Head of caudate nucleus (tissue), 42 donors: ENCODE measurements at regions not wholly inside any gene's neighbourhood (a gene's known extent, or its start where the extent isn't known, plus 50 kb on each side); places are given as distances from the start of the nearest gene placed in this dataset.

Experiments
- DNase-seq, 42 donors: peaks; one replicate each; pipeline versions ENCODE4 v3.0.0 to v3.0.0-alpha.2; 2020 to 2021; ENCODE audit warnings: mixed read lengths in 7 of 42
- intact Hi-C: fragments of 100-400 bp; cut with DNase I; formaldehyde crosslinking; loops from one replicate; pipeline ENCODE4 v1.15.0; 2022

DNA sequence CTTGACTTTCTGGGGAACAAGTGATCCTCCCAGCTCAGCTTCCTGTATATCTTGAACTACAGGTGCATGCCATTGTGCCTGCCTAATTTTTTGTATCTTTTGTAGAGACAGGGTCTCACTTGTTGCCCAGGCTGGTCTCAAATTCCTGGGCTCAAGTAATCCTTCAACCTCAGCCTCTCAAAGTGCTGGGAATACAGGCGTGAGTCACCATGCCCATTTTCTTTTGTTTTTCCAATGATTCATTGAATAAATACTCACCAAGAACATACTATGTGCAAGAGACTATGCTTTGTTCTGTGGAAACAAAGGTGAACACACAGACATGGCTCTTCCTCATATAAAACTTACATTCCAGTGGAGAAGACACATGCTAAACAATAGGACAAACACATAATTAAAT is 407.8 kb upstream of the DAB1 start:
- intact Hi-C loops = no loop called here
- DNase-seq = no peak

DNA sequence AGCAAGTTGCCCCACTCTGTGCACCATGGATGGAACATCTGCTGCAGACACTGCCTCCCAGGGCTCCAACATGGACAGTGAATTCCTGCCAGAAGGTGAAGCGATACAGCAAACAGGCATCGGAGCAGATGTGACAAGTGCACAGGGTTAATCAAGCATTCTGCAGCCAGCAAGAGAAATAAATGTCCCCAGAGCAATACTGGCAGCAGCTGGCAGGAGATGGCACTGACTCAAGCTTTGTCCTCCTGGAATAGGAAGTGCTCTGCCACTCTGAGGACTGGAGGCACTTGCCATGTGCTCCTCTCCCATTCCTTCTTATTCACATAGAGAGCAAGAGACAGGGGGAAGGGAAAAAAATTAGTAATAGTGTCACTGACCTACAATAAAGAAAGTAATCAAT is 402.7 kb upstream of the DAB1 start:
- intact Hi-C loops = no loop called here
- peak in 3 of 42 donors; percentile 7 to 38 (median 9) for DNase-seq

DNA sequence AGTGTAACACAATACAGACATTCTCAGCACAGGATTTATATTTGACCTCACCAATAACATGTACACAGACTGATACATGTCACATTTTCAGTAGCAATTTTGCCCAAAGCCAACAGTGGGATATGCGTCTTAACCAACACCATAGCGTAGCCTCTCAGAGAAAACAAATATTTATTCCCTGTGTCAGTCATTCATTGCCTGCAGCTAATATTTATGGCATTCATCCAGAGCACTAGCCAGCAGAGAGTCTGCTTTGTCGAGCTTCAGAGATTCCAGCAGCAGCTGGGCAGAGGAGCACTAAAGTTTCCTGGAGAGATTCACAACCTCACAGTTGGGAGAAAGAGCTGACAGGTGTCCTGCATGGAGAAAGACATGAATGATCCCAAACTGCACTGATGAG is 400.7 kb upstream of the DAB1 start:
- DNase-seq = no peak
- intact Hi-C loops = no loop called here

DNA sequence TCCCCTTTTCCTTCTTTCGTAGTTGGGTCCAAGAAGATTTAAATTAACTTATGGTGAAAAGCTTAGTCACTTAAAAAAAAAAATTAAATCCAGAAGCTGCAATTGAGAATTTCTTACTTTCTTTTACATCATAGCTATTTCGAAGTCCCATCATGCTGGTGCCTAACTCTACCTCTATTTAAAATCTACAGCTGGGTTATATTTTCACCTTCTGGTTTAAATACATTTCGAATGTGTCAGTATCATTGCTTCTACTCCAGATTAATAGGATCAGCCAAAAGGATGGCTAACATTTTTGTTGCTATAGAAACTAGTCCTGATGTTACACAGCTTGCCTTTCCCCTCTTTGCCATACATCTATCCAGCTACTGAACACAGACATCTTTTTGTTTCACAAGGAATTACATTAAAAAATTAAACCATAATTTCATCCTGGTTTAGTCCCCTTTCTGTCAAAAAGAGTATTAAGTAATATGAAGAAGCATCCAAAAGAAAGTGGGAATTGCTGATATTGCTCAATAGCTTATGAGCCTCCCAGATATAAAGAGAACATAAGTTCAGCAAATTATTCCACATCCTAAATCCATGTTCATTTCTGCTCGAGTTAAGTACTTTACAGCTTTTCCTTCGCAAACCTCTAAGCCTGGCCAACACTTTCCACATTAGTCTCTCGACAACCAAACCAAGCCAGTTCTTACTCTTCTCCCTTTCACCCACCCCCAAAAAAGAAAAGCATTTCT is 396.7 kb upstream of the DAB1 start:
- DNase-seq = no peak
- intact Hi-C loops = no loop called here

DNA sequence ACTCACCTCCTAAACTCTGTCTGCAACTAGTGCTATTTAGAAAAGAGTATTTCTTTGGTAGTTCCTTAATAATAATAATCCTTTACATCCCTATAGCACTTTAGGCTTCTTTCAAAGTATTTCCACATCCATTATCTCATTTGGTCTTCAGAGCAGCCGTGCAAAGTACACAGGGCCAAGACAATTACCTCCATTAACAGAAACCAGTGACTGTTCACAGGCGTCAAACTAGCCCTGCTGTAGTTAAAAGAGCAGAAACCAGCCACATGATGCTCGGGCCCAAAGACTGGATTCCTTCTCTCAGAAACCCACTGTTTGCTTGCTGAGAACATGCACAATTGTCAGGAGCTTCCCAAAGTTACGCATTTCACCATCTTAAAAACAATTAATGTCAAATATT is 396.0 kb upstream of the DAB1 start:
- no peak for DNase-seq
- intact Hi-C loops = no loop called here

DNA sequence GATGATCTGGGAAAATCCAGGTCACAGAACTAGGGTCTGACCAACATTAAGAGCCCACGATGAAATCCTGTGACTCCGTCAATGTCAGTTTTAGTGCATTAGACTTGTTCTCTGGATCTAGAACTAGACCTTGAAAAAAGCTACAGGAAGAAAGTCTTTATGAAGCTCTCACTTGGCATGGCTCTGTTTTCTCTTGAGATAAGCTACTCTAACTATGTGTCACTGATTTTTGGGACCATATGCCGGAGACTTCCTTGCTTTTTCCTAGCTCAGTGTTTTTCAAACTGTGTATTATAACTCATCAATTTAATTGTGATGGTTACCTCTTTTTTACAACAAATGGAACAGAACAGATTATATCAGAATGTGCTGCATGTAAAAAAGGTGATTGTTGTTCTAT is 379.7 kb upstream of the DAB1 start:
- DNase-seq = no peak
- intact Hi-C loops = no loop called here

DNA sequence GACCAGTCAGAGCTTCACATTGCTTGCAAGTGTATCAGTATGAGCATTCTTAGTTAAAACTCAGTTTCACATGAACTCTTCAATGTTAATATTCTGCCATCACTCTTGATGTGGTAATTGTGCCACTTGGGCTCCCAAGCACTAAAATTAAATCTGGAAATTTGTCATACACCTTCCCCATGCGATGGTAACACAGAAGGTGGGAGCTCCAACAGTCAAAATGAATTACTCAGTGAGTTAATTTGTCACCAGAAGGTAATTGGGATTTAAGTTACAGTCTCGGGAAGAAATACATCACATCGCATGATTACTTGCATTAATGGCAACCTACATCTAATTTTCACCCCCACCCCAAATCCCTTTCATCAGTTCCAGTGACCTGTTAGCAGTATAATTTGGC is 376.5 kb upstream of the DAB1 start:
- DNase-seq = peak in 17 of 42 donors; percentile 3 to 61 (median 19)
- intact Hi-C loops = no loop called here

DNA sequence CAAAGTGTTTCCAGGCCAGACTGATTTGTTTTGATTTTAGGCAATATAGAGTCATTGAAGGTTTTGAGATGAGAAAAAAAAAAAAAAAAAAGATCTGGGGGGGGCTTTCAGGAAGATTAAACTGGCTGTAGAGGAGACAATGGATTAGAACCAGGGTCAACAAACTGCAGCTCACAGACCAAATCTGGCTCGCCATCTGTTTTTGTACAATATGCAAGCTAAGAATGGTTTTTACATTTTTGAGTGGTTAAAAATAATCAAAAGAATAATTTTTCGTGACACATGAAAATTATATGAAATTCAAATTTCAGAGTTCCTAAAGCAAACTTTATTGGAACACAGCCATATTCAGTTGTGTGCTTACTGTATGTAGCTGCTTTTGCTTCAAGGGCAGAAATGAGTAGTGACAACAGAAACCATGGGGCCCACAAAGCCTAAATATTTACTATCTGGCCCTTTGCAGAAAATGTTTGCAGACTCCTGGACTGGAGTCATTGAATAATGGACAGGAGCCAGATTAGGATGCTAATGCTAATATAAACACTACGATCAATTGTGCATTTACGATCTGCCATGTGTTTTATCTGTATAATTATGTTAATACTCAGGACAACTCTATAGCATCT is 375.7 kb upstream of the DAB1 start:
- intact Hi-C loops = no loop called here

DNA sequence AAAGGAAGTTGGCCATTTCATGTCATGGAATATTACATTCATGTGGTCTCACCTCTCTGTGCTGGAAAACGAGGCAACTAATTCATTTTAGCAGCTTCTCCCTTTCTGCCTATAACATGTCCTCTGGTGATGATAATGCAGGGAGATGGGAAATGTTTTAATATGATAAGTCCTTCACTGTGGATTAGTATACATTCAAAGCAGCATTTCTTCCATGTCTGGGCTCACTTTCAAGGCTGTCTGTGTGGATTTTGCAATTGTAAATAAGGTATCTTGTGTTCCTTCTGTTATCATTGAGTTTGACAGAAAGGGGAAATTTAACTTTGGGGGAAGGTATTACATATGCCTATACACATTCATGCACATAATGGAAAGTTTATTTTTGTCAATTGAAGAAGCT is 374.7 kb upstream of the DAB1 start:
- intact Hi-C loops = no loop called here
- no peak for DNase-seq

More for the DNA sequence above, 375.7 kb upstream of the DAB1 start:
- no peak for DNase-seq

DNA sequence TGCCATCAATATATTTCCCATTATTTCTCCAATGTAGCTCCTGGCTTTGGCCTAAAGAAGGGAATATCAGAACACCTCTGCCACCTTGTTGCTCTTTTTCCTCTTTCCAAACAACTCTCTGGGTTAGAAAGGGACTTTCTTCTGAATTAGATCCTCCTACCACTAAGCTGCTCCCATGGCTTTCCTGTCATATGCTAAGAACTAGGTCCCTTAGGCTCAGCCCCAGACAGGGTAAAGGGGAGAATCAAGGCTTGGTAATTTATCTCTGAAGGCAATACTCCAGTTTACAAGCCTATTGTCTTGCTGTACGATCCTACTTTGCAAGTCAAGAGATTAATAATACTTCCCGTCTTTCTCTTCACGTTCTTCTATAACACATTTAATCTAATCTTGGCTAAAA is 373.2 kb upstream of the DAB1 start:
- no peak for DNase-seq
- intact Hi-C loops = no loop called here

DNA sequence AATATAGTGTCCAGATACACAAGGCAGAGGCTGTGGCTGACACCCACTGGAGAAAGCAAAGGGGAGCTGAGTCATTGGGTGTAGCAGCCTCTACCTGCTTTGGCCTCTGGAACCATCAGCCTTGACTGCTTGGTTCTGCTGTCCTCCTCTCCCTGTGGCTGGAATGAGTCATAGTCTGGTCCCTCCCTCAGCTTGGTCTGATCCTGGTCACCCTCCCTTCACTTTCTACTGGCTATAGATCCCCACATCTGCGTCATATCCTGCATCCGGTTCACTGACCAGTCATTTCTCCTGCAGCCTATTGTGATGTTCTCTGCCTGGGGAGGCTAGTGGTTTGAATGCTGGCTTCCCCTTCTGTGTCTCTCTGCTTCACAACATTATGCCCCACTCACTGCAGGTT is 372.8 kb upstream of the DAB1 start:
- intact Hi-C loops = no loop called here

DNA sequence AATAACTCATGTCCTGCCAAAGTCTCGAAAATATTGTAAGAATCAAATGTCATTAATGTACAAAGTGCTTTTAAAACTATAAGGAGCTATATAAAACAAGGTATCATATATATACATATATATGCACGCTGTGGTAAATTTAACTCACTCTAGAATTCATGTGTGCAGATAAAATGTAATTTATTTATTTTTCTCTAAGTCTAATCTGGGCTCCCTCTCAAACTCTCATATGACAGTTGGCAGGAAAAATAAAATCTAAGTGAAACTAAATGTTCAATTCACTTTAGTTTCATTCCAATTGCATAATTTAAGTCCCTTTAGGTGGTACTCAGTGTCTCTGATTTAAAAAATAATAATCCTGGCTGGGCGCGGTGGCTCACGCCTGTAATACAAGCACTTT is 372.0 kb upstream of the DAB1 start:
- no peak for DNase-seq
- intact Hi-C loops = no loop called here

More for the DNA sequence above, 372.8 kb upstream of the DAB1 start:
- no peak for DNase-seq

DNA sequence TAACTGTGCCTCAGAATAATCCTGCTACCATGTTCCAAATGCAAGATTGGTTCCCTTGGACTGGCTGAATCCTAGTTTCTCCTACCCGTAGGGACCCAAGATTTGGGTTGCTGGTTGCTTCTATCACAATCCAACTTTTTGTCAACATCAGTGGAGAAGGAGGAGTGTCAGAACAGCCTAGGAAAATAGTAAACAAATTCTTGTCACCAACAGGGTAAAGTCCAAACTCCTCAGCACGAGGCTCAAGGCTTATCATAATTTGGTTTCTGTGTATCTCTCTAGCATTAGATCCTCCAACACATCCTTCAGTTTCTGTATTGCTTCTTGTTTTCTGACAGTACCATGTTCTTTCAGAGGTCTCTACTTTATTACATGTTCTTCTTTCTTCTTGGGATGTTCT is 370.2 kb upstream of the DAB1 start:
- intact Hi-C loops = no loop called here

DNA sequence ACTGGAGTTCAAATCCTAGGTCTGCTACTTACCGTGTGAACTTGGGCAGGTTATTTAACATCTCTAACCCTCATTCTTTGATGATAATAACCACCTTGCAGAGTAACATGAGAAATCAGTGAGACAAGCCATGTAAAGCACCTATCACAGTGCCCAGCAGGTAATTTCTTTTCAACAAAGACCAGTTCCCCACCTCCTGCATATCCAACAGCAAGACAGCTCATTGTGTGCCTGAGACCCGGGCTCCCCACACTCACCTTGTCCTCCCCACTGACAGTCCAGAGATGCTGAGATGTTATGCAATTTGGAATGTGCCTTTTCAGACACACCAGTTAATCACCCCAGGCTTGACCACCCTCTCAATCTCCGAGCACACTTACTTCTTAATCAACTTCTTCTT is 367.6 kb upstream of the DAB1 start:
- DNase-seq = no peak
- intact Hi-C loops = no loop called here

More for the DNA sequence above, 370.2 kb upstream of the DAB1 start:
- no peak for DNase-seq

DNA sequence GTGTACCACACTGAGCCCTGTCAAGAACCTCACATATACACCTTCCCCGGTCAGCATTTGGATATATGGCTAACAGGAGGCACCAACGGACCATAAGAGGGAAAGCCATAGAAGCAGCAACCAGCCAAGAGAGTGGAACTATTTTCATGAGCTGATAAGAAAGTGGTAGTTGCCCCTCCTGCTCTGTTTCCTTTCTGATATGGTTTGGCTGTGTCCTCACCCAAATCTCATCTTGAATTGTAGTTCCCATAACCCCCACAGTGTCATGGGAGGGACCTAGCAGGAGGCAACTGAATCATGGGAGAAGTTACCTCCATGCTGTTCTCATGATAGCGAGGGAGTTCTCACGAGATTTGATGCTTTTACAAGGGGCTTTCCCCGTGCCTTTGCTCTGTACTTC is 366.1 kb upstream of the DAB1 start:
- DNase-seq = no peak
- intact Hi-C loops = no loop called here

DNA sequence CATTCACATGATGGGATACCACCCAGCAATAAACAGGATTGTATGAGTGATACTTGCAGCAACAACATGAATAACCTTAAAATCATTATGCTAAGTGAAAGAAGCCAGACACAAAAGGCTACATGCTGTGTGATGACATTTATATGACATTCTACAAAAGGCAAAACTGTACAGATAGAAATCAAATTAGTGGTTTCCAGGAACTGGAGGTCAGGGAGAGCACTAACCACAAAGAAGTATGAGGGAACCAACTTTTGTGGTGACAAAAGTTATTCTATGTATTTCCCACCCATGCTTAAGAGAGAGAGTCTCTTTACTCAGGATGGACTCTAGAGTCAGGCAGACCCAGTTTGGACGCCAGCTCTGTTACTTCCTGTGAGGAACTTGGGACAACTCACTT is 364.5 kb upstream of the DAB1 start:
- intact Hi-C loops = no loop called here
- no peak for DNase-seq

DNA sequence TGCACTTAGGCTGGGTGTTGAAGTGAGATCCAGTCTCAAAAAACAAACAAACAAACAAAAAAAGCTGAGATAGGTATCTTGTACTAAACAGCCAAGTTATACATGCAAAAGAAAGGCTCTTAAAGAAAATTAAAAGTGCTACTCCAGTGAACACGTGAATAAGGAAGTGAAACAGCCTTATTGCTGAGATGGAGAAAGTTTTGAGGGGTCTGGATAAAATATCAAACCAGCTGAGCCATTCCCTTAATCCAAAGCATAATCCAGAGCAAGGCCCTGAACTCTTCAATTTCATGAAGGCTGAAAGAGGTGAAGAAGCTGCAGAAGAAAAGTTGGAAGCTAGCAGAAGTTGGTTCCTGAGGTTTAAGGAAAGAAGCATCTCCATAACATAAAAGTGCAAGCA is 360.5 kb upstream of the DAB1 start:
- intact Hi-C loops = no loop called here
- DNase-seq = no peak

DNA sequence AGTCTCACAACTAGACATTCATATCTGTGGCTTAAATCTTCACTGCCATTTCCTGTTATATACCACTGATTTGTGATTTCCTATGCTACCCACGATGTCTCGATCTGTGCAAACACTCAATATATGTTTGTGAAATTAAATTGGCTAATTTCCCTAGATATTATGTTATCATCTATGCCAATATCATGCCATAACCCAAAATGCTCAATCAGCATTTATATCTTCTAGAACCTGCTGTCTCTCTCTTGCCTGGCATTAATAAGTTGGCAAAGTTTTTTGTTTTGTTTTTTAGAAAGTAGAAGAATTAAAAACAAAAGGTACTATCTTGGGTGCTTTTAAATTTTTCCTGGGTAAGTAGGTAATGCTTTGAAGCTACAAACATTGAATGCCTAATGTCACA is 358.5 kb upstream of the DAB1 start:
- intact Hi-C loops = no loop called here
- DNase-seq = no peak

DNA sequence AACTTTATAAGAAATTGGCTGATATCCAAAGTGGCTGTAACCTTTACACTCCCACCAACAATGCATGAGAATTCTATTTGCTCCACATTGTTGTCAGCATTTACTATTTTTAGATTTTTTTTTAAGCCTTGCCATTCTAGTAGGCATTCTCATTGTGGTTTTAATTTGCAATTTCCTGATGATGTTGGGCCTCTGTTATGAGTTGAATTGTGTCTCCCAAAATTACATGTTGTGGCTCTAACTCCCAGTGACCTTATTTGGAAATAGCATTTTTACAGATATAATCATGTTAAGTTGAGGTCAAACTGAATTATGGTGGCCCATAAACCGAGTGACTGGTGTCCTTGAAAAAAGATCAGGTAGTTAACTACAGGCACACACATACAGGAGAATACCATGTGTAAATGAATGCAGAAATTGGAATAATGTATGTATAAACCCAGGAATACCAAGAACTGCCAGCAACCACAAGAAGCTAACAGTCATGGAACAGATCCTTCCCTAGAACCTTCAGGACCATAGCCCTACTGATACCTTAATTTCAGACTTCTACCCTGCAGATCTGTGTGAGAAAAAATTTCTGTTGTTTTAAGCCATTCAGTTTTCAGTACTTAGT is 348.8 kb upstream of the DAB1 start:
- DNase-seq = no peak
- intact Hi-C loops = no loop called here

DNA sequence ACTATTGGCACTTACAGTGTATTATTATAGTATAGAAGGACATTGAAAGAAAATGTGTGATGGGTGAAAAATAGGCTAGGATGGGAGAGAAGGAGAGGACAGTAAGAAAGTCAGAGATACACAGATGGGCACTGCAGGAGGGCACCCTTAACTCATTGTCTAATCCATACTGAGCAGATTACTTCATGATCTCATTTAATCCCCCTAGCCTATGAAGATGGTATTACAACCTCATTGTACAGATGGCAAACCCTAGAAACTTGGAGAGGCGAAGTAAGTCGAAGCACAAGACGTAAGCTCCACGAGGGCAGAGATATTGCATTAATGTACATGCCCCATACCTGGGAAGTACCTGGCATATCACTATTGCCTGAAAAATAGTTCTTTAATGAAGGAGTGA is 346.9 kb upstream of the DAB1 start:
- intact Hi-C loops = no loop called here
- DNase-seq = no peak

DNA sequence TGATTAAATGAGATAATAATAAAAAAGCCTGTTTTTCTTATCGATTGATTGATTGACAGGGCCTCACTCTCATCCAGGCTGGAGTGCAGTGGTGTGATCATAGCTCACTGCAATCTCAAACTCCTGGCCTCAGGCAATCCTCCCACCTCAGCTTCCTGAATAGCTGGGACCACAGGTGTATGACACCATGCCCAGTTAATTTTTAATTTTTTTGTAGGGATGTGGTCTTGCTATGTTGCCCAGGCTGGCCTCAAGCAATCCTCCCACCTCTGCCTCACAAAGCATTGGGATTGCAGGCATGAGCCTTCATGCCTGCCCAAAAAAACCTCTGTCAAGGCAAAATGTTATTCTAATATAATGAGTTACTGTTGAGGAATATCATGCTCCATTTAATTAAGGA is 346.4 kb upstream of the DAB1 start:
- DNase-seq = no peak
- intact Hi-C loops = no loop called here
